Jurkat, Clone E6-1 (cell line): ENCODE measurements at regions not wholly inside any gene's neighbourhood (a gene's known extent, or its start where the extent isn't known, plus 50 kb on each side); places are given as distances from the start of the nearest gene placed in this dataset.

Experiments used
- DNase-seq: peaks from one replicate; pipeline ENCODE4 v3.0.0-alpha.2; 2011; ENCODE audit warnings: low read depth, low spot score
- H3K4me3 ChIP-seq: 2 replicates; pipeline ENCODE4 v1.5.1; 2011; ENCODE audit warnings: mild to moderate bottlenecking, low read length, control low read depth, moderate library complexity

DNA sequence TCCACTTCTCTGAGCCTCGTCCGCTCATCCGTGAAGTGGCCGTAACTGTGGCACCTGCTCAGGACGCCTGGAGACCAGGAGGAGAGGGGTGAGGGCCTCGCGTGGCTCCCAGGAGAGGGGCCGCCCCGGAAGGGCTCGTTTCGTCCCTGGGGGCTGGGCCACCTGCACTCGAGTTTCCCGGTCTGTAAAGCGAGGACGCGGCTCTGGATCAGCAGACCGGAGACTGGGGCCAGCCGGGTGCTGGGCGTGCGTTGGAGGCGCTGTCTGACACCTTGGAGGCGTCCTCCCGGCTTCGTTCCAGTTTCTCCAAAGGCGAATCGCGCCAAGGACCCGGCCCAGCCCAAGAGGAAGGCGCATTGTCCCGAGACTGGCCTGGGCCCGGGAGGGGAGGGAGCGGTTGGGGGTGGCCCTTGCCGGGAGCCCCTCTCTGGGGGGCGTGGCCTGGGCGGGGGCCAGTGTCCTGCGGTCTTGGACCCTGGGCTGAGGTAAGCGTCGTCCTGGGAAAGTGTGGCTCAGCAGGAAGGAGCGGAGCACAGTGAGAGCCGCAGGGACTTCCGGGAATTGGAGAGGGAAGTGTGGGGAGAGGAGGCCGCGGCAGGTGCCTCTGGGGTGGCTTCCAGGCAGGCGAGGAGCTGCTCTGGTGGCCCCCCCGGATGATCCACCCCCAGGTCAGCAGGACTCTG lies 89.6 kb downstream of the FOXL3 start:
- H3K4me3 ChIP-seq = no peak overlapping the region
- DNase-seq = no peak

DNA sequence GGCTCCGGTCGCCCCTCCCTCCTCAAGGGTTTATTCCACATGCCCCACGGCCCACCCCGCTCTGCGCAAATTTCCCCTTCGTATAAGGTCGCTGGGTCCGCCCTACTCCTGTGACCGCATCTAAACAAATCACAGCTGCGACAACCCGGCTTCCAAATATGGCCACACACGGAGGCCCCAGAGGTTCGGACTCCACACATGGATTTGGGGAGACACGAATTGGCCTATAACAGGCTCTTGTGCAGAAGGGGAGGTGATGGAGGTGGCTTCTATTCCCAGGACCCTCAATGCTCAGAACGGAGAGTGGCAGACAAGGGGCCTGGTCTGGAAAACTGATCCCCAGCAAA lies 90.1 kb downstream of the FOXL3 start:
- no peak overlapping the region for H3K4me3 ChIP-seq
- no peak for DNase-seq

DNA sequence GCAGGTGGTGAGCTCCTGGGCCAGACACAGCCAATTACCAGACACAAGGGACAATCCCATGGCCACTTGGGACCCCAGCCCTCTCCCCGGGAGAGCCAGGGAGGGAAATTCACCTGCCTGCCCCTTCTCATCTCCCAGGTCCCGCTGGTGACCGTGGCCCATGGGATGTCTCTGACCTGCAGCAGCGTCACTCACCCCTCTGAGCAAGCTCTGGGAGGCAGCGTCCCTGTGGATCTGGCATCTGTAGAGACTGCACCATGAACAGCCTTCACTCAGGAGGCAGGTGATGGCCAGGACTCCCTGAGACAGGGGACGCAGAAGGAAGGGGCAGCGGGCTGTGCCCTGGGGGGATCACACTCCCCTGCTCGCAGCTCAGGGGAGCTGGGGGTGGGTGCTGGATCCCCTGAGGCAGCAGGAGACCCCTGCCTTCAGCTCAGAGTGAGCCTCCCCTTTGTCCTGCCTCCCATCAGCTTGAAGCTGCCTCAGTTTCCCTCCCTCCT lies 90.8 kb downstream of the FOXL3 start:
- no peak overlapping the region for H3K4me3 ChIP-seq
- DNase-seq = no peak

DNA sequence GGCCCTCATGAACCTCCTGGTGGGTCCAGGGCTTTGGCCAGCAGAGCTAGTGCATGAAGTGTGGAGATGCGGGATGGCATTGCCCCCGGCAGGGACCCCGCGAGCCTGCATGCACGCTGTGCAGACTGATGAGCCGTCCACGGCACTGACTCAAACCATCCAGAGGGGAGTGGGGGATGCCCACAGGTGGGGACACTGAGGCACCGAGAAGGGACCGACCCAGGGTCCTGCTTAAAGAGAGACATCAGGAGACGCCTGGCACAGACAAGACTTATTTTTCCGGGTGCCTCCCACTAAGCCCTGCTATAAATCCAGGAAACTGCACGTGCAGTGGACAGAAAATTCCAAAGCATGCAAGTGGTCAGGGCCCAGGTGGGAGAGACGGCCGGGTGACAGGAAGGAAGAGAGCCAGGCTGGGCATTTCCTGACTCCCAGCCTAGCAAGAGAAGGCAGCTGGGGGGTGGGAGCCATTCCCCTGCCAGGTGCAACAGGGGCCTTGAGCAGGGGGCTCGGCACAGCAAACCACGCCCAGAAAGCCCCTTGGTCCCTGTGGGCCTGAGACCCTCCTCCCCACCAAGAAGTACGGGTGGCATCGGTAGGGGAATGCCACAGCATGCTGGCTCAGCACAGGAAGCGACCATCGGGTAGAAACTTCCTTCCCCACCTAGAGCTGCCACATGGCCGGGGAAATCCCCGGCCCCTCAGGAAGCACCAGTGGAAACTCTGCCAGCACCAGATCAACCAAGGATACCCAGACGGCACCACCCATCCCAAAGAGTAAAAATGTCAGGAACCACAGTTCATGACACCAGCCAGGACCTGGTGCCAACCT lies 91.5 kb downstream of the FOXL3 start:
- no peak for DNase-seq
- H3K4me3 ChIP-seq = no peak overlapping the region

DNA sequence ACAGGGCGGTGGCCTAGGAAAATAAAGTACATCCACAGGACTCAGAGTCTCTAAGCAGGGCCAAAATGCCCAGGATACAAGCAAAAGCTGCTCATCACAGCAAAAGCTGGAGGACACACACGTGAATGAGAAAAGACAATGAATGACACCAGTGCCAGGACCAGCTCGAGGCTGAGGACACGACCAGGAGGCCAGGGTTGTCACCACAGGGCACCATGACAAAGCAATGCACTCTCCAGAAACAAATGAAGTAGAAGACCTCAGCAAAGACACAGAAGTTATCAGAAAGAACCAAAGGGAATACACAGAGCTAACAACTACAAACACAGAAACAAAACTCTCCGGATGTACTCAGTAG lies 92.1 kb downstream of the FOXL3 start:
- H3K4me3 ChIP-seq = no peak overlapping the region
- no peak for DNase-seq

DNA sequence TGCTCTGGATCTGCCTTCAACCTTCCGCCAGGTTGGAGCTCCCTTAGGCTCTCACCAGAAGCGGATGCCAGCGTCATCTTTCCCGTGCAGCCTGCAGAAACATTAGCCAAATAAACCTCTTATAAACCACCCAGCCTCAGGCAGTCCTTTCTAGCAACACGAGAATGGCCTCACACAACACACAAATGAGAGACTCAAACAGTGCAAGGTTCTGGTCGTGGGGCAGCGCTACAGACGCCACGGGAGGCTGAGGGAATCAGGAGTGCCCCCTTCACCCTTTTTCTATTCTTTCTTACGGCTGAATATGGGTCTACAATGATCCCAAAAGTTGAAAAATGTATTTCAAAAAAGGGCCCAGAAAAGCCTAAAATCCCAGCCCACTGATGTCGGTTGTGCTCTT lies 96.4 kb downstream of the FOXL3 start:
- H3K4me3 ChIP-seq = no peak overlapping the region
- DNase-seq = no peak

DNA sequence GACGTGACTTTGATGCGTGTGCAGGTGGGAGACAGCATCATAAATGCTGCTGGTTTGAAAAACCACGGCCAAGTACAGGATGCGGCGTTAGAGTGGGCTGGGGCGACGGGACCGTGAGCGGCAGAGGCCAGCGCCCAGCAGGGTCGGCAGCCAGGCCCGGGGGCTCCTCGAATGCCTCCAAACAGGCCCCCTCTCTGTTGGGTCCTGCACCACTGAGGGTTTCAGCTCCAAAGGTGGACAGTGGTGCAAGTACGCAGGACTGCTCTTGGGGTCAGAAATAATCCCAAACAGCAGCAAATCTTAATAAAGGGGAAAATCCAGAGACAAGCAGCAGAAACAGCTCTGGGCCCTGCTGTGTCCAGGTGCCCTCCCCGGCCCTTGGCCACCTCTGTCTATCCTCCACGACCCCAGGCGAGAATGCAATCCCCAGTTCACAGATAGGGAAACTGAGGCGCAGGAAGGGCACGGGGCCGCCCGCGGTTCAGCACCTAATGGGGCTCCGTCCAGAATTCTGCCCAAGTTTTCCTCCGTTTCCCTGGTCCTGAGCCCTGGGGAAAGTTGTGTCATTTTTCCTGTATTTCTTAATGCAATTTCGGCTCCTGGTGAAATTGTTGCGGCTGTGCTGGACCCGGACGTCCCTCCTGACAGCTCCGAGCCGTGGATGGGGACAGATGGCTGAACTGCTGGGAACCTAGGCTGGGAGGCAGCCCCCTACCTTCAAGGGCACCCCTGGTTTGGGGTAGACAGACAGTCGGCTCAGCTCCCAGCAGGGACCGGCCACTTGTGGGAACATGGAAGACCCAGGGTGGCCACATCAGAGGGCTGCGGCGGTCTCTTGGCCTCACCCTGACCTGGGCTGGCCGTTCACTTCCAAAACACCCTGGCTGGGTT lies 97.4 kb downstream of the FOXL3 start:
- DNase-seq = no peak
- no peak overlapping the region for H3K4me3 ChIP-seq

DNA sequence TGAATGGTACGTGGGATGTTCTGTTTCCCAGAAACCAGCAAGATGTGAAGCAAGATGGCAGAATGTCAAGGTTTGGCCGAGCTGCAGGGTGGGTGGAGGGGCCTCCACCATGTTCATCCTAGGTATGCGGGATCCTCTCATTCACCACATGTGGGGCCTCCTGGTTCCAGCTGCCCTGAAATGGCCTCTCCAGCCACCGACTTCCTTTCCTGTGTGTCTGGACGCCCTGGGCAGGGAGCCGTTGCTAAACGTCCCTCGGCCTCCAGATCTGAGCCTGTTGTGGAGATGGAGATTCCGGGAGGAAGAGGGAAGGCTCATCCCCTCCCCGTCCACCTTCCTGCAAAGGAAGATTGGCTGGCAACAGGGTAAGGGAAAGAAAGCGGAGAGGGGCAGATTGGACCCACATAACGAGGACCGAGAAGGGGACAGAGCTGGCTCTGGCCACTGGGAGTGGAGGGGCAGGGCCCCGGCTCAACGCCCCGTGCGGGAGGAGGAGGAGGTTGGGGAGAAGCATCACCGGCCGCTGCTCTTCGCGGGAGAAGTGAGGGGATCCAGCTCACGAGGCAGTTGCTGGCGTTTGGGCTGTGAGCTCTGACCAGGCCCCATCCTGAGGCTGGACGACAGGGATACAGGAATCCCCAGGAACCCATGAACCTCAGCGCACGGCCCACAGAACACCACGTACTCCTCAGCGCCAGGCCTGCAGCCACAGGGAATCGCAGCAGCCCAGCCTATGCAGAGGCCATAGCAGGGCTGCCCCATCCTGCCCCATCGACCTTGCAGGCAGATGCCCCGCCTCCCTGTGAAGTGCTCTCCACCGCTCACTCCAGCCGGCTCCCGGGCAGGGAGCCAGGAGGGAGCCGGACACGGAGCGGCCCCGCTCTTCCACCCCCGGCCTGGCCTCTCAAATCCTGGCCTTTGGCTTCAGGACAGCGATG lies 98.3 kb downstream of the FOXL3 start:
- no peak for DNase-seq
- no peak overlapping the region for H3K4me3 ChIP-seq

DNA sequence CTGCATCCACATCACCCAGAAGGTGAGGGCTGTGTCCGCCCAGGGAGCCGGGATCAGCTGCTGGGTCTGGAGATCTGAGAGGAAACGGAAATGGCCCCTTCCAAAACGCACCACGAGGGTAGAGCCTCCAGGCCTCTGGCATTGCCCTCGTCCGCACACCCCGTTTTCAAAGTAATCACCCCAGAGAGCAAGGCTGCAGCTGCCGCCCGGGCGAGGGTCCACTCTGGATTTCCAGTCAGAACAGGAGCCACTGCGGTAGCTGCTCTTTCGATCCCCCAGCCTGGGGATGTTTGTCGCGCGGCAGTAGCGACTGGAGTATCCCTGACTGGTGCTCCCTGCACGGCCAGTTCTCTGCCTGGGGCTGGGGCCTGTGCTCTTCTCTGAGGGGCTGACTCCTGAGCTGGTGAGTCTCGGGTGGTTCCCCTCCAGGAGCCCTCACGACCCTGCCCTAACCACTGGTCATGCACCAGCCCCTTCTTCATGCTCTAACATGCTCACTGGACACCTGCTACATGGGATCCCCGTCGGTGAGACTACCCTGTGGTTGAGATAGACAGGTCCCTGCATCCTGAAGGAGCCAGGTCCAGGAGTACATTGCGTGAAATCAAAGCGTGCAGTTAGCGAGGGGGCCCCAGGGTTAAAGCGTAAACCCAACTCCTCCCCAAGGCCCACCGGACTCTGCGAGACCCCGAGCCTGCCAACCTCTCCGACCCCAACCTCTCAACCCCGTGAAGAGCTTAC lies 99.2 kb downstream of the FOXL3 start:
- no peak for DNase-seq
- H3K4me3 ChIP-seq = no peak overlapping the region

DNA sequence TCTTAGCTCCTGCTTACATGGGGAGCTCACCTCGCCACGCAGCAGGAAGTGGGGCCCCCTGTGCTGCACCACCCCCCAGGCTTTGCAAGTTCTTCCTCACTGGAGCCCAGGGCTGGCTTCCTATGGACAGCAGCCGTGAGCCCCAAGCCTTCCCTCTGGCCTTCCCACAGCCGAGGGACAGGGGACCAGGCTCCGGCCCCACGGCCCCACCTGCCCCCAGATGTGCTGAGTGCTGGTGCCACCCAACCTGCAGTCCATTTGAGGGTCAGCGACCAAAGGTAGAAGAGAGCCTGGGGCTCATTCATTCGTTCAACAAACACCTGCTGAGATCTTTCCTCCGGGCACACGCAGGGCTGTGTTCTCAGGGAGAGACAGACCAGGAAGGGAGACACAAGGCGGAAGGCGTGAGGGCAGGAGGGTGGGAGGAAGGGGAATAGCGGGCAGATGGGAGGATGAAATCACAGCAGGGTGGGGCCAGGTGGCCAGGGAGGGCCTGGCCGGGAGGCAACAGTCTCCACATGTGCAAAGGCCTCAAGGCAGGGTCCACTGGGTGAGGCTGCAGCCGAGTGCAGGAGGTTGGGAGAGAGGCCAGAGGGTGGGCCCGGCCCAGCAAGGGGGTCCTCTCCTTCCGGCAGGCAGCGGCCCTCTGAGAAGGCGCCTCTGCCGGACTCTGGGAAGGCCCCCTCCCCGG lies 100.1 kb downstream of the FOXL3 start:
- DNase-seq = no peak
- no peak overlapping the region for H3K4me3 ChIP-seq

DNA sequence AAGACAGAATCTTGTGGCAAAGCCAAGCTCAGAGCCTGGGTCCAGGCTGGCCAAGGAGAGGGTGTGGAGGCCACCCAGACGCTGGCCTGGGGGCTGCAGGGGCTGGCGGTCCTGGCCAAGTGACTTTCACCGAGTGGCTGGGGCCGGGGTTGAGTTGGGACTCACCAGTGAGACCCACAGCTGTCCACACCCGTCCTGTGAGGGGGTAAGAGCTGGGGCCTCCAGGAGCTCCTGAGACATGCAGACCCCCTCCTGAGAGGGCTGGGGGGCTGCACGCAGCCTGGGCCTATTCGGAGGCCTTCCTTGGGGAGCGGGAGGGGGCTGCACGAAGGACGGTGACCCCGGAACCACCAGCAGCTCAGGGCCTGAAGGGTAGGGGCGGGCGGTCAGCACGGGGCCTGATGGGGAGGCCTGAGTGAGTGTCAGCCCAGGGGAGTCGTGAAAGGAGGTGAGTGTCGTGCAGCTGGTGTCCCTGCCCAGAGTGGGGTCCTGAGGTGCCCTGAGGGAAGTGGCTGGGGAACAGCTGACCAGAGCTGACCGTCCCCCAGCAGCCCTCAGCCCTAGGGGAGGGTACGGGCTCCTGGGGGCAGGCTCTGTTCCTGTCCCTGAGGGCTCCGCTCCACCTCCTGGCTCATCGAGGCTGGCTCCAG lies 100.9 kb downstream of the FOXL3 start:
- H3K4me3 ChIP-seq = no peak overlapping the region
- DNase-seq = no peak

DNA sequence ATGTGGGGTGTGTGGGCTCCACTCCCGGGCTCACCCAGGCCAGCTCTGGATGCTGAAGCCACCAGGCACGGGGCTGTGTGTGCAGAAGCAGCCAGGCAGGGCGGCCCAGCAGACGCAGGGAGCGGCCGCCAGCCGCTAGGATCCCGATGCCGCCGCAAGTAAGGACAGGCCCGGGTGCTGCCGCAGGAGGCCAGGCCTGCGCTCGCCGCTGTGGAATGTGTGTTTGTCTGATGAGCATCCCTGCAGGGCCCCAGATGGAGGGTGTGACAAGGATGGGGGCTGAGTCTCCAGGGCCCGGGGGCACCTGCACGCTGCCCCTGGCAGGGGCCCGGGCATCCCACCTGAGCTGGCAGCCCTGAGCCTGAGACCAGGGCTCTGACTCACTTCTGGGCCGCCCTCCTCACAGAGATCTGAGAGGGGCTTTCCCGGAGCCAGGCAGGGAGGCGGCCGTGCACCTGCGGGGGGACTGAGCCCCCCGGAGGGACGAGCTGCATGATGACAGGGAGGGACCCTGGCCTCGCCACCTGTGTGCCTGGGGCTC lies 101.5 kb downstream of the FOXL3 start:
- no peak for DNase-seq
- no peak overlapping the region for H3K4me3 ChIP-seq

DNA sequence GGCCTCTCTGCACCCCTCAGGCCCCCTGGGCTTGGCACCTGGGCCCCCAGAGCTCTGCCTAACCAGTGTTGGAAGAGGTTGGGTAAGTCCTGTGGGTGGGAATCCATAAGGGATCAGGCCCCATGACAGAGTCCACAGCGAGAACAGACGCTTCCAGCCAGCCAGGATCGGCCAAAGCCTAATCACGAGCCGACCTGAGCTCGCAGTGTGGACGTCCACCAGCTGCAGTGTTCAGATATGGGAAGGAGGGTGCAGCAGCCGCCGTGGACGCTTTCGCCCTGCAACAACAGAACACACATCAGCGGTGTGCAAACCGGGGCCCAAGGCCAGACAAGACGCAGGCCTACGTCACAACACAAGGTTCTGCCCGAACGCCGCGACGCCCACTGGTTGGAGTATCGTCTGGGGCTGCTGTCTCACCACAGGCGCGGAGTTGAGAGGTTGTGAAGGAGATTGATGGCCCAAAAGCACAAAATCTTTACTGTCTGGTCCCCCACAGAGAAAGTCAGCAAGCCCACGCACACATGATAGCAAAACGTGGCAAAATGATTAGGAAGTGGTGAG lies 102.1 kb downstream of the FOXL3 start:
- H3K4me3 ChIP-seq = no peak overlapping the region
- DNase-seq = no peak

DNA sequence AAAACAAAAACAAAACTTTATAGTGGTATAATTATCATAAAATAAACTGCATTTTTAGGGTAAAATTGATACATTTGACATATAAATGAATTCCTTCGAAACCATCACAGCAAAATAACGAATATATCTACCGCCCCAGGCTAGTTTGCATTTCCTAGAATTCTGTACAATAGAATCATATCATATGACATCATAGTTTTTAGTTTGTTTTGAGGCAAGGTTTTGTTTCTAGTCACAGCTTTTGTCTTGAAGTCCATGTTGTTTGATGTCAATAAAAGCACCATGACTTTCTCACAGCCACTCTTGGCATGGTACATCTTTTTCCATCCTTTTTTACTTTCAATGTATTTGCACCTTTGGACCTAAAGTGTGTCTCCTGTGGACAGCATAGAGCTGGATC lies 102.9 kb downstream of the FOXL3 start:
- H3K4me3 ChIP-seq = no peak overlapping the region
- no peak for DNase-seq

DNA sequence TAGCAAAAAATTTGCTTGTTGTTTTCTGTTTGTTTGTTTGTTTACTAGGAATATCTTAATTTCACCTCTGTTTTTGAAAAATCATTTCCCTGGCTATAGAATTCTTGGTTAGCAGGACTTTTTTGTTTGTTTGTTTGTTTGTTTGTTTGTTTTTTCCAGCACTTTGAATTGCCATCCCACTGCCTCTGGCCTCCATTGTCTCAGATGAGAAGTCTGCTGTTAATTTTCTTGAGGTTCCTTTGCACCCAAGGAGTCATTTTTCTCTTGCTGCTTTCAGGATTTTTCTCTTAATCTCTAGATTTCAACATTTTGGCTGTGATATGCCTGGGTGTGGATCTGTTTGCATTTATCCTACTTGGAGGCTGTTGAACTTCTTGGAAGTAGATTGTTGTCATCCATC lies 105.7 kb downstream of the FOXL3 start:
- DNase-seq = no peak
- H3K4me3 ChIP-seq = no peak overlapping the region

DNA sequence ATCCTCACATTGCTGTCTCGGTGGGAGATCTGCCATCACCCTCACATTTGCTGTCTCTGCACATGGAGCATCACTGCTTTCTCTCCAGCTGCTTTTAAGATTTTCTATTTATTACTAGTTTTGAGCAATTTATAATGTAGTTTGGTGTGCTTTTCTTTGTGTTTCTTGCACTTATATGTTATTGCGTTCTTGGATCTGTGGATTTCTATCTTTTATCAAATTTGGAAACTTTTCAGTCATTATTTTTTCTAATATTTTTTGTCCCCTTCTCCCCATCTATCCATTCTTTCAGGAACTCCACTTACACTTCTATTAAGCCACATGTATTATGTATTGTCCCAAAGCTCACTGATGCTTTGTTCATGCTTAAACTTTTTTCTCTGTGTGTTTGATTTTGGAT lies 108.9 kb downstream of the FOXL3 start:
- no peak for DNase-seq
- no peak overlapping the region for H3K4me3 ChIP-seq
